ENCODE measurements at regions not wholly inside any gene's neighbourhood (a gene's known extent, or its start where the extent isn't known, plus 50 kb on each side); places are given as distances from the start of the nearest gene placed in this dataset.

DNA sequence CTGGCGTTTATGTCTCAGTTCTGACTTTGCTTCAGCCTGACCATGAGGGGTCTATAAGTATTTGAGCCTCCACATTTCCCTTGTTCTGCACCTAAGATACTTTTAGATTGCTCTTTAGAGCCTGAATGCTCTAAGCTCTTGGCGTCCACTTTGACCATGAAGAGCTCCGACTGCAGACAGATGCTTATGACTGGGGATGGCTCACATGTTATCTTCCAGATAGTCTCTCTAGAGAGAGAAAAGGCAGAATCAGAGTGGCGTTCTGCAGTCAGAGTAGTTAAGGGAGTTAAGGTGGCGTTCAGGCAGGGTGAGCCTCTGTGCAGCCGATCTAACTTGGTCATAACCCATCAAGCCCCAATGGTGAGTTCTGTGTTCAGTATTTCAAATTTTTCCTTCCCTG is 487.9 kb upstream of the NR2F2 start:
- no peak for TF ChIP-seq CTCF (IDR thresholded peaks at IDR 0.05; ENCODE audit: low read length)
- no peak for TF ChIP-seq EZH2 (IDR thresholded peaks at IDR 0.05; ENCODE audit: borderline replicate concordance, low read length)
- H3F3A ChIP-seq (ENCODE audit: insufficient read depth, low read length), result no peaks in the 10 kb centered on the region
- no peaks in the 10 kb centered on the region for H3K9me3 ChIP-seq (ENCODE audit: low read length)
- no peaks in the 10 kb centered on the region for H3K4me1 ChIP-seq (ENCODE audit: insufficient read depth, low read length, severe bottlenecking)
- H3K36me3 ChIP-seq (ENCODE audit: insufficient read depth, low read length), result no peaks in the 10 kb centered on the region
- no peak overlapping the region for H2AFZ ChIP-seq (ENCODE audit: low read length)
- no peaks in the 10 kb centered on the region for H4K20me1 ChIP-seq (ENCODE audit: insufficient read depth, low read length)
- no peak overlapping the region for H3K4me2 ChIP-seq (ENCODE audit: low read length)
- H3K9me2 ChIP-seq (ENCODE audit: low read depth, low read length), result no peaks in the 10 kb centered on the region
- H3K4me3 ChIP-seq (ENCODE audit: low read depth, low read length, poor library complexity, severe bottlenecking), result no peak overlapping the region
- no peak overlapping the region for H3K27ac ChIP-seq (ENCODE audit: low read depth, low read length, poor library complexity, severe bottlenecking)
- no peaks in the 10 kb centered on the region for H3K79me2 ChIP-seq (ENCODE audit: insufficient read depth, low read length)
- H3K27me3 ChIP-seq (ENCODE audit: insufficient read depth, low read length), result no peaks in the 10 kb centered on the region
- no peak overlapping the region for H3K9ac ChIP-seq (ENCODE audit: low read length)

GRCh38 chr15:95843241-95843910 is 487.1 kb upstream of the NR2F2 start:
- Histone ChIP-seq H3K27ac (ENCODE audit: low read depth, low read length, poor library complexity, severe bottlenecking) (no peak overlapping the region), H3K9me3 (ENCODE audit: low read length) (no peaks in the 10 kb centered on the region), H3K27me3 (ENCODE audit: insufficient read depth, low read length) (no peaks in the 10 kb centered on the region), H3K4me1 (ENCODE audit: insufficient read depth, low read length, severe bottlenecking) (no peaks in the 10 kb centered on the region), H3K4me2 (ENCODE audit: low read length) (no peak overlapping the region), H3K9me2 (ENCODE audit: low read depth, low read length) (no peaks in the 10 kb centered on the region), H3K9ac (ENCODE audit: low read length) (no peak overlapping the region), H3K36me3 (ENCODE audit: insufficient read depth, low read length) (no peaks in the 10 kb centered on the region), H3K79me2 (ENCODE audit: insufficient read depth, low read length) (no peaks in the 10 kb centered on the region), H2AFZ (ENCODE audit: low read length) (no peak overlapping the region), H4K20me1 (ENCODE audit: insufficient read depth, low read length) (no peaks in the 10 kb centered on the region), H3K4me3 (ENCODE audit: low read depth, low read length, poor library complexity, severe bottlenecking) (no peak overlapping the region), H3F3A (ENCODE audit: insufficient read depth, low read length) (no peaks in the 10 kb centered on the region)
- TF ChIP-seq CTCF (IDR thresholded peaks at IDR 0.05; ENCODE audit: low read length) (no peak), EZH2 (IDR thresholded peaks at IDR 0.05; ENCODE audit: borderline replicate concordance, low read length) (no peak)

- Histone ChIP-seq H3K9ac (ENCODE audit: low read length) (no peak overlapping the region), H3K36me3 (ENCODE audit: insufficient read depth, low read length) (no peaks in the 10 kb centered on the region), H3K27me3 (ENCODE audit: insufficient read depth, low read length) (no peaks in the 10 kb centered on the region), H3K27ac (ENCODE audit: low read depth, low read length, poor library complexity, severe bottlenecking) (no peak overlapping the region), H3K9me3 (ENCODE audit: low read length) (no peaks in the 10 kb centered on the region), H2AFZ (ENCODE audit: low read length) (no peak overlapping the region), H3K4me1 (ENCODE audit: insufficient read depth, low read length, severe bottlenecking) (no peaks in the 10 kb centered on the region), H3K4me2 (ENCODE audit: low read length) (no peak overlapping the region), H3K9me2 (ENCODE audit: low read depth, low read length) (no peaks in the 10 kb centered on the region), H4K20me1 (ENCODE audit: insufficient read depth, low read length) (no peaks in the 10 kb centered on the region), H3K4me3 (ENCODE audit: low read depth, low read length, poor library complexity, severe bottlenecking) (no peak overlapping the region), H3F3A (ENCODE audit: insufficient read depth, low read length) (no peaks in the 10 kb centered on the region), H3K79me2 (ENCODE audit: insufficient read depth, low read length) (no peaks in the 10 kb centered on the region)
- TF ChIP-seq EZH2 (IDR thresholded peaks at IDR 0.05; ENCODE audit: borderline replicate concordance, low read length) (no peak), CTCF (IDR thresholded peaks at IDR 0.05; ENCODE audit: low read length) (no peak)
Measured at GRCh38 chr15:95845862-95846515, 484.5 kb upstream of the NR2F2 start.
